HEK293 (cell line): ENCODE measurements at regions not wholly inside any gene's neighbourhood (a gene's known extent, or its start where the extent isn't known, plus 50 kb on each side); places are given as distances from the start of the nearest gene placed in this dataset.

ENCODE experiments used
- BCL11B ChIP-seq: fragments of 450-650 bp; formaldehyde crosslinking; IDR thresholded peaks from 2 replicates; pipeline ENCODE4 v1.5.1; 2016; ENCODE audit warnings: low read depth, missing biosample characterization, missing genetic modification characterization
- GLIS1 ChIP-seq: fragments of 450-650 bp; formaldehyde crosslinking; IDR thresholded peaks from 2 replicates; pipeline ENCODE4 v1.5.1; 2016; ENCODE audit warnings: missing biosample characterization, missing genetic modification characterization
- HOXD13 ChIP-seq: sonication (generic); formaldehyde crosslinking; IDR thresholded peaks from 2 replicates; pipeline ENCODE4 v1.8.0; 2022; ENCODE audit warnings: missing genetic modification reagents, borderline replicate concordance
- IKZF3 ChIP-seq: fragments of 450-650 bp; IDR thresholded peaks from 2 replicates; pipeline ENCODE4 v1.5.0; 2018; ENCODE audit warnings: missing biosample characterization, mild to moderate bottlenecking, missing genetic modification characterization, moderate library complexity
- KLF1 ChIP-seq: fragments of 450-650 bp; formaldehyde crosslinking; IDR thresholded peaks from 2 replicates; pipeline ENCODE4 v1.5.1; 2016; ENCODE audit warnings: missing biosample characterization, missing genetic modification characterization
- KLF8 ChIP-seq: fragments of 450-650 bp; formaldehyde crosslinking; IDR thresholded peaks from 2 replicates; pipeline ENCODE4 v1.5.1; 2016; ENCODE audit warnings: missing biosample characterization, missing genetic modification characterization
- KLF9 ChIP-seq: fragments of 450-650 bp; formaldehyde crosslinking; IDR thresholded peaks from 2 replicates; pipeline ENCODE4 v1.5.1; 2016; ENCODE audit warnings: missing biosample characterization, missing genetic modification characterization, low read depth
- MZF1 ChIP-seq: fragments of 450-650 bp; formaldehyde crosslinking; IDR thresholded peaks from 2 replicates; pipeline ENCODE4 v1.5.1; 2017; ENCODE audit warnings: missing biosample characterization, missing genetic modification characterization, borderline replicate concordance
- ZFP41 ChIP-seq: fragments of 450-650 bp; formaldehyde crosslinking; IDR thresholded peaks from 2 replicates; pipeline ENCODE4 v1.5.1; 2016; ENCODE audit warnings: missing biosample characterization, missing genetic modification characterization, borderline replicate concordance
- ZNF10 ChIP-seq: fragments of 450-650 bp; formaldehyde crosslinking; IDR thresholded peaks from 2 replicates; pipeline ENCODE4 v1.5.1; 2017; ENCODE audit warnings: missing biosample characterization, missing genetic modification characterization
- ZNF132 ChIP-seq: fragments of 450-650 bp; formaldehyde crosslinking; IDR thresholded peaks from 2 replicates; pipeline ENCODE4 v1.5.1; 2017; ENCODE audit warnings: missing biosample characterization, missing genetic modification characterization, borderline replicate concordance
- ZNF155 ChIP-seq: fragments of 450-650 bp; formaldehyde crosslinking; IDR thresholded peaks from 2 replicates; pipeline ENCODE4 v1.5.1; 2016; ENCODE audit warnings: missing biosample characterization, missing genetic modification characterization
- ZNF2 ChIP-seq: fragments of 450-650 bp; formaldehyde crosslinking; IDR thresholded peaks from 2 replicates; pipeline ENCODE4 v1.5.1; 2016; ENCODE audit warnings: missing biosample characterization, missing genetic modification characterization
- ZNF302 ChIP-seq: fragments of 450-650 bp; formaldehyde crosslinking; IDR thresholded peaks from 2 replicates; pipeline ENCODE4 v1.5.1; 2016; ENCODE audit warnings: missing biosample characterization, missing genetic modification characterization, low read depth
- ZNF324 ChIP-seq: fragments of 450-650 bp; formaldehyde crosslinking; IDR thresholded peaks from 2 replicates; pipeline ENCODE4 v1.5.1; 2016; ENCODE audit warnings: missing biosample characterization, missing genetic modification characterization
- ZNF350 ChIP-seq: fragments of 450-650 bp; formaldehyde crosslinking; IDR thresholded peaks from 2 replicates; pipeline ENCODE4 v1.5.0; 2017; ENCODE audit warnings: missing biosample characterization, mild to moderate bottlenecking, missing genetic modification characterization
- ZNF354C ChIP-seq: fragments of 450-650 bp; formaldehyde crosslinking; IDR thresholded peaks from 2 replicates; pipeline ENCODE4 v1.5.1; 2016; ENCODE audit warnings: missing biosample characterization, missing genetic modification characterization, low read depth, borderline replicate concordance
- ZNF426 ChIP-seq: fragments of 450-650 bp; formaldehyde crosslinking; IDR thresholded peaks from 2 replicates; pipeline ENCODE4 v1.5.1; 2017; ENCODE audit warnings: missing biosample characterization, missing genetic modification characterization, mild to moderate bottlenecking, inconsistent platforms, moderate library complexity
- ZNF514 ChIP-seq: fragments of 450-650 bp; formaldehyde crosslinking; IDR thresholded peaks from 2 replicates; pipeline ENCODE4 v1.5.1; 2016; ENCODE audit warnings: missing biosample characterization, missing genetic modification characterization
- ZNF561 ChIP-seq: fragments of 450-650 bp; IDR thresholded peaks from 2 replicates; pipeline ENCODE4 v1.5.1; 2018; ENCODE audit warnings: missing biosample characterization, missing genetic modification characterization, borderline replicate concordance
- ZNF624 ChIP-seq: fragments of 450-650 bp; formaldehyde crosslinking; IDR thresholded peaks from 2 replicates; pipeline ENCODE4 v1.5.1; 2017; ENCODE audit warnings: missing biosample characterization, missing genetic modification characterization
- ZNF660 ChIP-seq: fragments of 450-650 bp; IDR thresholded peaks from 2 replicates; pipeline ENCODE4 v1.5.1; 2018; ENCODE audit warnings: missing biosample characterization, mild to moderate bottlenecking, missing genetic modification characterization
- ZNF701 ChIP-seq: fragments of 450-650 bp; formaldehyde crosslinking; IDR thresholded peaks from 2 replicates; pipeline ENCODE4 v1.5.1; 2016; ENCODE audit warnings: missing biosample characterization, missing genetic modification characterization
- ZNF792 ChIP-seq: fragments of 450-650 bp; formaldehyde crosslinking; IDR thresholded peaks from 2 replicates; pipeline ENCODE4 v1.5.1; 2016; ENCODE audit warnings: missing biosample characterization, missing genetic modification characterization
- ZNF843 ChIP-seq: fragments of 450-650 bp; formaldehyde crosslinking; IDR thresholded peaks from 2 replicates; pipeline ENCODE4 v1.5.1; 2016; ENCODE audit warnings: missing biosample characterization, missing genetic modification characterization
- ZSCAN16 ChIP-seq: fragments of 450-650 bp; formaldehyde crosslinking; IDR thresholded peaks from 2 replicates; pipeline ENCODE4 v1.5.1; 2016; ENCODE audit warnings: missing biosample characterization, missing genetic modification characterization
- ZXDB ChIP-seq: fragments of 450-650 bp; formaldehyde crosslinking; IDR thresholded peaks from 2 replicates; pipeline ENCODE4 v1.5.1; 2016; ENCODE audit warnings: missing biosample characterization, missing genetic modification characterization
- TF ChIP-seq, protein P1 (sequence below): fragments of 450-650 bp; formaldehyde crosslinking; IDR thresholded peaks from 2 replicates; pipeline ENCODE4 v1.5.1; 2016; ENCODE audit warnings: missing biosample characterization, missing genetic modification characterization
- TF ChIP-seq, protein P2 (sequence below): fragments of 450-650 bp; formaldehyde crosslinking; IDR thresholded peaks from 2 replicates; pipeline ENCODE4 v1.5.1; 2016; ENCODE audit warnings: missing biosample characterization, missing genetic modification characterization, borderline replicate concordance
- TF ChIP-seq, protein P3 (sequence below): fragments of 450-650 bp; formaldehyde crosslinking; IDR thresholded peaks from 2 replicates; pipeline ENCODE4 v1.5.1; 2017; ENCODE audit warnings: missing biosample characterization, missing genetic modification characterization
- TF ChIP-seq, protein P4 (sequence below): fragments of 450-650 bp; formaldehyde crosslinking; IDR thresholded peaks from 2 replicates; pipeline ENCODE4 v1.5.1; 2016; ENCODE audit warnings: missing biosample characterization, missing genetic modification characterization
- TF ChIP-seq, protein P5 (sequence below): fragments of 450-650 bp; formaldehyde crosslinking; IDR thresholded peaks from 2 replicates; pipeline ENCODE4 v1.5.1; 2016; ENCODE audit warnings: missing biosample characterization, missing genetic modification characterization

DNA sequence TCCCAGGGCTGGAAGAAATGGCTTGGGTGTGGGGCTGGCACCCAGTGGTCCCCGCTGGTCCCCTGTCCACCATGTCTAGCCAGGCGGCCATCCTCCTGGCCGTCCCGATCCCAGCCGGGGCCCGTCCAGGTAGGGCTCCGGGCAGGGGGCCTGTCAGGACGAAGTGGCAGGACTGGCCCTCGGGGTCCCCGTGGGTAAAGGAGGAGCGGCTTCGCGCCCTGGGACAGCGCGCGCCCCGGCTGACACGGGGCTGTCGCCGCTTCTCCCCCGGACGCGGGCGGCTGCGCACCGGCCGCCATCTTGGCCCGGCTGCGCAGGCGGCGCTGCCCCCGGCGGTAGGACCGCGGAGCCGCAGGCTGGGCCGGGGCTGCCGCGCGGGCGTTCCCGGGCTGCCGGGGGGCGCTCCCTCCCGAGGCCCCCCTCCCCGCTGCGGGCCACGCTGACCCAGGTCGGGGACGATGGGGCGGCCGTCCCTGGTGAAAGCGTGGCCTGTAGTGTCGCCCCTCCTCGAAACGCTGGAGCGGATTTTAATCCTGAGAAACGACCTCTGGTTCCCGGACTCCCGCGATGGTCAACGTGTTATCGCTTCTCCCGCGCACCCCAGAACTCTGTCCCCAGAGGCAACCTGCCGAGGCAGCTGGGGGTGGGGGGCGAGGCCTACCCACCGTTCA is 60.4 kb upstream of the BCOR start (continued):
- TF ChIP-seq ZNF10 (tag by site-specific recombination) = no peak
- TF ChIP-seq ZNF660 (tag by site-specific recombination) = 0 out of 2 replicates have a peak, but pooled peaks have one; percentile 7
- no peak for TF ChIP-seq BCL11B (tag by site-specific recombination)
- TF ChIP-seq ZNF354C = no peak
- TF ChIP-seq IKZF3 (tag by site-specific recombination) = no peak
- TF ChIP-seq ZNF155 (tag by site-specific recombination) = no peak
- TF ChIP-seq ZSCAN16 (tag by site-specific recombination) = no peak
- TF ChIP-seq KLF9 (tag by site-specific recombination) = no peak
- no peak for TF ChIP-seq ZNF514
- no peak for TF ChIP-seq HOXD13 (CRISPR knock-in tag)
- TF ChIP-seq, protein P1, sequence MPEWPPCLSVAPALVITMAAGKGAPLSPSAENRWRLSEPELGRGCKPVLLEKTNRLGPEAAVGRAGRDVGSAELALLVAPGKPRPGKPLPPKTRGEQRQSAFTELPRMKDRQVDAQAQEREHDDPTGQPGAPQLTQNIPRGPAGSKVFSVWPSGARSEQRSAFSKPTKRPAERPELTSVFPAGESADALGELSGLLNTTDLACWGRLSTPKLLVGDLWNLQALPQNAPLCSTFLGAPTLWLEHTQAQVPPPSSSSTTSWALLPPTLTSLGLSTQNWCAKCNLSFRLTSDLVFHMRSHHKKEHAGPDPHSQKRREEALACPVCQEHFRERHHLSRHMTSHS (tag by site-specific recombination) = no peak
- peak; percentile 26; the same call in 1 of the 2 replicates for TF ChIP-seq ZXDB (tag by site-specific recombination)
- TF ChIP-seq ZNF426 (tag by site-specific recombination) = no peak
- no peak for TF ChIP-seq ZNF561 (tag by site-specific recombination)
- TF ChIP-seq, protein P2, sequence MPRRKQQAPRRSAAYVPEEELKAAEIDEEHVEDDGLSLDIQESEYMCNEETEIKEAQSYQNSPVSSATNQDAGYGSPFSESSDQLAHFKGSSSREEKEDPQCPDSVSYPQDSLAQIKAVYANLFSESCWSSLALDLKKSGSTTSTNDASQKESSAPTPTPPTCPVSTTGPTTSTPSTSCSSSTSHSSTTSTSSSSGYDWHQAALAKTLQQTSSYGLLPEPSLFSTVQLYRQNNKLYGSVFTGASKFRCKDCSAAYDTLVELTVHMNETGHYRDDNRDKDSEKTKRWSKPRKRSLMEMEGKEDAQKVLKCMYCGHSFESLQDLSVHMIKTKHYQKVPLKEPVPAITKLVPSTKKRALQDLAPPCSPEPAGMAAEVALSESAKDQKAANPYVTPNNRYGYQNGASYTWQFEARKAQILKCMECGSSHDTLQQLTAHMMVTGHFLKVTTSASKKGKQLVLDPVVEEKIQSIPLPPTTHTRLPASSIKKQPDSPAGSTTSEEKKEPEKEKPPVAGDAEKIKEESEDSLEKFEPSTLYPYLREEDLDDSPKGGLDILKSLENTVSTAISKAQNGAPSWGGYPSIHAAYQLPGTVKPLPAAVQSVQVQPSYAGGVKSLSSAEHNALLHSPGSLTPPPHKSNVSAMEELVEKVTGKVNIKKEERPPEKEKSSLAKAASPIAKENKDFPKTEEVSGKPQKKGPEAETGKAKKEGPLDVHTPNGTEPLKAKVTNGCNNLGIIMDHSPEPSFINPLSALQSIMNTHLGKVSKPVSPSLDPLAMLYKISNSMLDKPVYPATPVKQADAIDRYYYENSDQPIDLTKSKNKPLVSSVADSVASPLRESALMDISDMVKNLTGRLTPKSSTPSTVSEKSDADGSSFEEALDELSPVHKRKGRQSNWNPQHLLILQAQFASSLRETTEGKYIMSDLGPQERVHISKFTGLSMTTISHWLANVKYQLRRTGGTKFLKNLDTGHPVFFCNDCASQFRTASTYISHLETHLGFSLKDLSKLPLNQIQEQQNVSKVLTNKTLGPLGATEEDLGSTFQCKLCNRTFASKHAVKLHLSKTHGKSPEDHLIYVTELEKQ (tag by site-specific recombination) = no peak
- no peak for TF ChIP-seq ZNF624 (tag by site-specific recombination)
- TF ChIP-seq ZNF843 (tag by site-specific recombination) = no peak
- TF ChIP-seq GLIS1 (tag by site-specific recombination) = peak; percentile 87
- TF ChIP-seq, protein P3, sequence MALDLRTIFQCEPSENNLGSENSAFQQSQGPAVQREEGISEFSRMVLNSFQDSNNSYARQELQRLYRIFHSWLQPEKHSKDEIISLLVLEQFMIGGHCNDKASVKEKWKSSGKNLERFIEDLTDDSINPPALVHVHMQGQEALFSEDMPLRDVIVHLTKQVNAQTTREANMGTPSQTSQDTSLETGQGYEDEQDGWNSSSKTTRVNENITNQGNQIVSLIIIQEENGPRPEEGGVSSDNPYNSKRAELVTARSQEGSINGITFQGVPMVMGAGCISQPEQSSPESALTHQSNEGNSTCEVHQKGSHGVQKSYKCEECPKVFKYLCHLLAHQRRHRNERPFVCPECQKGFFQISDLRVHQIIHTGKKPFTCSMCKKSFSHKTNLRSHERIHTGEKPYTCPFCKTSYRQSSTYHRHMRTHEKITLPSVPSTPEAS (tag by site-specific recombination) = no peak
- no peak for TF ChIP-seq ZNF701 (tag by site-specific recombination)
- TF ChIP-seq KLF8 (tag by site-specific recombination) = no peak
- 0 out of 2 replicates have a peak, but pooled peaks have one; percentile 9 for TF ChIP-seq ZNF2
- TF ChIP-seq ZNF324 (tag by site-specific recombination) = no peak
- TF ChIP-seq ZNF350 (tag by site-specific recombination) = no peak
- TF ChIP-seq KLF1 (tag by site-specific recombination) = 0 out of 2 replicates have a peak, but pooled peaks have one; percentile 23
- TF ChIP-seq, protein P4, sequence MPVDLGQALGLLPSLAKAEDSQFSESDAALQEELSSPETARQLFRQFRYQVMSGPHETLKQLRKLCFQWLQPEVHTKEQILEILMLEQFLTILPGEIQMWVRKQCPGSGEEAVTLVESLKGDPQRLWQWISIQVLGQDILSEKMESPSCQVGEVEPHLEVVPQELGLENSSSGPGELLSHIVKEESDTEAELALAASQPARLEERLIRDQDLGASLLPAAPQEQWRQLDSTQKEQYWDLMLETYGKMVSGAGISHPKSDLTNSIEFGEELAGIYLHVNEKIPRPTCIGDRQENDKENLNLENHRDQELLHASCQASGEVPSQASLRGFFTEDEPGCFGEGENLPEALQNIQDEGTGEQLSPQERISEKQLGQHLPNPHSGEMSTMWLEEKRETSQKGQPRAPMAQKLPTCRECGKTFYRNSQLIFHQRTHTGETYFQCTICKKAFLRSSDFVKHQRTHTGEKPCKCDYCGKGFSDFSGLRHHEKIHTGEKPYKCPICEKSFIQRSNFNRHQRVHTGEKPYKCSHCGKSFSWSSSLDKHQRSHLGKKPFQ (tag by site-specific recombination) = no peak
- TF ChIP-seq MZF1 (tag by site-specific recombination) = no peak
- no peak for TF ChIP-seq ZNF132 (tag by site-specific recombination)
- no peak for TF ChIP-seq ZNF792 (tag by site-specific recombination)
- TF ChIP-seq ZNF302 = no peak
- TF ChIP-seq, protein P5, sequence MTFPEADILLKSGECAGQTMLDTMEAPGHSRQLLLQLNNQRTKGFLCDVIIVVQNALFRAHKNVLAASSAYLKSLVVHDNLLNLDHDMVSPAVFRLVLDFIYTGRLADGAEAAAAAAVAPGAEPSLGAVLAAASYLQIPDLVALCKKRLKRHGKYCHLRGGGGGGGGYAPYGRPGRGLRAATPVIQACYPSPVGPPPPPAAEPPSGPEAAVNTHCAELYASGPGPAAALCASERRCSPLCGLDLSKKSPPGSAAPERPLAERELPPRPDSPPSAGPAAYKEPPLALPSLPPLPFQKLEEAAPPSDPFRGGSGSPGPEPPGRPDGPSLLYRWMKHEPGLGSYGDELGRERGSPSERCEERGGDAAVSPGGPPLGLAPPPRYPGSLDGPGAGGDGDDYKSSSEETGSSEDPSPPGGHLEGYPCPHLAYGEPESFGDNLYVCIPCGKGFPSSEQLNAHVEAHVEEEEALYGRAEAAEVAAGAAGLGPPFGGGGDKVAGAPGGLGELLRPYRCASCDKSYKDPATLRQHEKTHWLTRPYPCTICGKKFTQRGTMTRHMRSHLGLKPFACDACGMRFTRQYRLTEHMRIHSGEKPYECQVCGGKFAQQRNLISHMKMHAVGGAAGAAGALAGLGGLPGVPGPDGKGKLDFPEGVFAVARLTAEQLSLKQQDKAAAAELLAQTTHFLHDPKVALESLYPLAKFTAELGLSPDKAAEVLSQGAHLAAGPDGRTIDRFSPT (tag by site-specific recombination) = no peak
- TF ChIP-seq ZFP41 = no peak
- TF ChIP-seq, all 188 proteins: peak for 29
